CD4-positive, CD25-positive, alpha-beta regulatory T cell (primary cell): ENCODE measurements at regions not wholly inside any gene's neighbourhood (a gene's known extent, or its start where the extent isn't known, plus 50 kb on each side); places are given as distances from the start of the nearest gene placed in this dataset.
A peak's percentile ranks its signal among the peaks of the same experiment; 100 is the strongest.

Experiments
- ATAC-seq, 2 donors: fragments of 150-1000 bp; cut with Tn5 transposase; one replicate each; pipeline ENCODE4 v1.10.0; 2021; ENCODE audit warnings: low read depth in 2 of 2, moderate number of reproducible peaks in 2 of 2, moderate library complexity in 1 of 2
- DNase-seq, 3 donors: peaks; one replicate each; pipeline versions ENCODE4 v3.0.0 to v3.0.0-alpha.2; 2012 to 2022; ENCODE audit warnings: mixed read lengths in 1 of 3
- H3K27ac ChIP-seq: one replicate; pipeline ENCODE4 v1.7.0; 2013; ENCODE audit warnings: mild to moderate bottlenecking, low read length; ENCODE audit not compliant: insufficient read depth, poor library complexity, severe bottlenecking
- H3K27me3 ChIP-seq: one replicate; pipeline ENCODE4 v1.7.0; 2013; ENCODE audit warnings: low read length; ENCODE audit not compliant: control insufficient read depth, insufficient read depth
- H3K36me3 ChIP-seq: one replicate; pipeline ENCODE4 v1.7.0; 2013; ENCODE audit warnings: mild to moderate bottlenecking, low read length, moderate library complexity; ENCODE audit not compliant: control insufficient read depth, insufficient read depth
- H3K4me1 ChIP-seq: 2 replicates; pipeline ENCODE4 v1.7.0; 2013; ENCODE audit warnings: mild to moderate bottlenecking, low read length; ENCODE audit not compliant: insufficient read depth, control insufficient read depth, poor library complexity, severe bottlenecking
- H3K4me3 ChIP-seq: one replicate; pipeline ENCODE4 v1.7.0; 2013; ENCODE audit warnings: low read depth, mild to moderate bottlenecking, low read length, moderate library complexity
- H3K9me3 ChIP-seq, 2 experiments: 1 replicate in 1 of 2; 2 replicates in 1 of 2; pipeline ENCODE4 v1.7.0; 2013; ENCODE audit warnings: low read length in 2 of 2, mild to moderate bottlenecking in 1 of 2, moderate library complexity in 1 of 2; ENCODE audit not compliant: control insufficient read depth in 2 of 2
- H3K27ac Mint-ChIP-seq, 3 donors: one replicate each; pipeline ENCODE4 v1.8.0; 2020 to 2022; ENCODE audit warnings: mild to moderate bottlenecking in 3 of 3, mixed read lengths in 3 of 3, moderate library complexity in 2 of 3
- H3K27me3 Mint-ChIP-seq: one replicate; pipeline ENCODE4 v1.8.0; 2022; ENCODE audit warnings: mild to moderate bottlenecking, mixed read lengths
- H3K36me3 Mint-ChIP-seq: one replicate; pipeline ENCODE4 v1.8.0; 2020; ENCODE audit warnings: mixed read lengths
- H3K4me1 Mint-ChIP-seq, 4 donors: one replicate each; pipeline ENCODE4 v1.8.0; 2020 to 2022; ENCODE audit warnings: mixed read lengths in 4 of 4, mild to moderate bottlenecking in 1 of 4
- H3K4me3 Mint-ChIP-seq, 4 donors: one replicate each; pipeline ENCODE4 v1.8.0; 2020 to 2022; ENCODE audit warnings: mild to moderate bottlenecking in 4 of 4, mixed read lengths in 4 of 4, moderate library complexity in 3 of 4
- H3K9me3 Mint-ChIP-seq, 7 donors: one replicate each; pipeline ENCODE4 v1.8.0; 2020 to 2022; ENCODE audit warnings: mixed read lengths in 7 of 7, mild to moderate bottlenecking in 3 of 7, moderate library complexity in 2 of 7

DNA sequence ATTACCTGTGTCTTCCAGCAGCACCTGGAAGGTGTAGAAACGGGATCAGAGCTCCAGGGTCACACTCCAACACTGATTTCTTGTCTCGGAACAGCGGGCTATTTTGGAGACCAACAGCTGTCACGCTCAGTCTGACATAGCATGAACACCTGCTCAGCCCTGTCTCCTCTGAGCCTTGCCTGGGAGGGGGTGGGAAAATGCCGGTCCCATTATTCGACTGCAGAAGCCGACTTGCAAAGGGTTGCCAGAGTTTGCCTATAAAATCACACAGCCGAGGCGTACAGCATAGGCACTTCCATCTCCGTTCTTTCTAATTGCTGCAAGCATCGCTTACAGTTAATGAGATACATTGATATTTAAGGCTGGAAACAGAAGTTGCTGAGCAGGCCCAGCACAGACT lies 300.8 kb upstream of the MSX2 start:
- no peaks in the 10 kb centered on the region for H3K36me3 Mint-ChIP-seq
- Histone ChIP-seq H3K27me3 (no peaks in the 10 kb centered on the region), H3K4me3 (no peak overlapping the region), H3K36me3 (no peaks in the 10 kb centered on the region), H3K4me1 (no peaks in the 10 kb centered on the region), H3K9me3 (no peaks in the 10 kb centered on the region), H3K27ac (no peak overlapping the region)
- H3K4me1 Mint-ChIP-seq: peaks cover 0 to 13% (median 0%) of the 10 kb centered on the region in 4 donors
- DNase-seq (no peak), ATAC-seq (no peak)
- peaks cover 6% of the 10 kb centered on the region for H3K27me3 Mint-ChIP-seq
- H3K27ac Mint-ChIP-seq: no peak overlapping the region
- H3K9me3 Mint-ChIP-seq: peaks cover 0 to 1% (median 0%) of the 10 kb centered on the region in 7 donors
- H3K4me3 Mint-ChIP-seq: no peak overlapping the region

GRCh38 chr5:174424219-174425053 lies 299.9 kb upstream of the MSX2 start:
- H3K4me3 ChIP-seq: no peak overlapping the region
- H3K9me3 ChIP-seq: no peaks in the 10 kb centered on the region
- H3K4me1 Mint-ChIP-seq: peaks cover 0 to 5% (median 0%) of the 10 kb centered on the region in 4 donors
- no peak overlapping the region for H3K27ac ChIP-seq
- H3K36me3 Mint-ChIP-seq: no peaks in the 10 kb centered on the region
- peaks cover 1% of the 10 kb centered on the region for H3K27me3 Mint-ChIP-seq
- ATAC-seq (no peak), DNase-seq (no peak)
- no peaks in the 10 kb centered on the region for H3K27me3 ChIP-seq
- no peaks in the 10 kb centered on the region for H3K4me1 ChIP-seq
- peaks cover 0 to 3% (median 0%) of the 10 kb centered on the region in 7 donors for H3K9me3 Mint-ChIP-seq
- no peak overlapping the region for H3K4me3 Mint-ChIP-seq
- H3K27ac Mint-ChIP-seq: no peak overlapping the region
- no peaks in the 10 kb centered on the region for H3K36me3 ChIP-seq

DNA sequence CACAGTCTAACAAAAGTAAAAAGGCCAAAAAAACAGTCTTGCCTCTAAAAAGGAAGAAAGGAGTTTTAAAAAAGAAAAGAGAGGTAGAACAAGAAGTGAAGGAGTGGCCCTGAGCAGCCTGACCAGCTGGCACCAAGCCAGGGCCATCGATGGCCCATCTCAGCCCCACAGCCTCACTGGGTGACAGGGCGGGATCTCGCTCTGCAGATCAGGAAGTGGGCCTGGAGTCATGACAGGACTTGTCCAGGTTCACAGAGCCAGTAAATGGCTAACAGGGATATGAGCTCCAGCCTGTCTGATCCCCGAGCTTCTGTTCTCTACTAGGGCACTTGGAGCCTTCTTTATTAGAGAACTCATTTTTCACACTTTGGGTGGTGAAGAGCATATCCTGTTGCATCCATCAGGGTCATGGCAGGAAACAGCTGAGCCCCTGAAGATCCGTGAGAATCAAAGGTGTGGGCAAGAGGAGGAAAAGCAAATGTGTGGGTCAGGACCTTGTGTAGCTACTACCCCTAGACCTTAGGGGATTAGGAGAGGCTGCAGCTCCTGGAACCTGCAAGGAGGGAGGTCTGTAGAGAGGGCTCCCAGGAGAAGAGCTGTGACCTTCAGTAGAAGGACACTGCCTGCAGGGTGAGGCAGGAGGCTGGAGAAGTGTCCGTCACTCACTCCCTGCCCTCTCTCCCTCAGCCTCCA lies 299.0 kb upstream of the MSX2 start:
- no peak overlapping the region for H3K27ac Mint-ChIP-seq

GRCh38 chr5:174425964-174426290 lies 298.5 kb upstream of the MSX2 start:
- Mint-ChIP-seq H3K27me3 (no peaks in the 10 kb centered on the region), H3K27ac (no peak overlapping the region), H3K4me1 (no peaks in the 10 kb centered on the region), H3K4me3 (peak overlapping the region in 1 of 4 donors; percentile 36), H3K9me3 (peaks cover 0 to 3% (median 0%) of the 10 kb centered on the region in 7 donors), H3K36me3 (no peaks in the 10 kb centered on the region)
- ATAC-seq: no peak
- Histone ChIP-seq H3K27ac (no peak overlapping the region), H3K4me1 (no peaks in the 10 kb centered on the region), H3K9me3 (no peaks in the 10 kb centered on the region), H3K4me3 (no peak overlapping the region), H3K27me3 (peaks cover 2% of the 10 kb centered on the region), H3K36me3 (no peaks in the 10 kb centered on the region)
- no peak for DNase-seq

More for the DNA sequence above, 299.0 kb upstream of the MSX2 start:
- Mint-ChIP-seq H3K27me3 (no peaks in the 10 kb centered on the region), H3K36me3 (no peaks in the 10 kb centered on the region), H3K9me3 (peaks cover 0 to 3% (median 0%) of the 10 kb centered on the region in 7 donors), H3K4me3 (no peak overlapping the region), H3K4me1 (no peaks in the 10 kb centered on the region)
- Histone ChIP-seq H3K4me3 (no peak overlapping the region), H3K9me3 (no peaks in the 10 kb centered on the region), H3K27ac (no peak overlapping the region), H3K4me1 (no peaks in the 10 kb centered on the region), H3K36me3 (no peaks in the 10 kb centered on the region), H3K27me3 (peaks cover 2% of the 10 kb centered on the region)
- no peak for DNase-seq
- no peak for ATAC-seq

GRCh38 chr5:174426388-174426787 lies 298.0 kb upstream of the MSX2 start:
- ATAC-seq (no peak), DNase-seq (no peak)
- H3K9me3 Mint-ChIP-seq: peaks cover 0 to 3% (median 0%) of the 10 kb centered on the region in 7 donors
- H3K36me3 ChIP-seq: no peaks in the 10 kb centered on the region
- no peak overlapping the region for H3K4me3 ChIP-seq
- no peaks in the 10 kb centered on the region for H3K27me3 Mint-ChIP-seq
- no peaks in the 10 kb centered on the region for H3K9me3 ChIP-seq
- H3K27ac ChIP-seq: no peak overlapping the region
- no peaks in the 10 kb centered on the region for H3K36me3 Mint-ChIP-seq
- no peak overlapping the region for H3K27ac Mint-ChIP-seq
- H3K4me1 Mint-ChIP-seq: no peaks in the 10 kb centered on the region
- no peak overlapping the region for H3K4me3 Mint-ChIP-seq
- H3K4me1 ChIP-seq: no peaks in the 10 kb centered on the region
- H3K27me3 ChIP-seq: peaks cover 2% of the 10 kb centered on the region

DNA sequence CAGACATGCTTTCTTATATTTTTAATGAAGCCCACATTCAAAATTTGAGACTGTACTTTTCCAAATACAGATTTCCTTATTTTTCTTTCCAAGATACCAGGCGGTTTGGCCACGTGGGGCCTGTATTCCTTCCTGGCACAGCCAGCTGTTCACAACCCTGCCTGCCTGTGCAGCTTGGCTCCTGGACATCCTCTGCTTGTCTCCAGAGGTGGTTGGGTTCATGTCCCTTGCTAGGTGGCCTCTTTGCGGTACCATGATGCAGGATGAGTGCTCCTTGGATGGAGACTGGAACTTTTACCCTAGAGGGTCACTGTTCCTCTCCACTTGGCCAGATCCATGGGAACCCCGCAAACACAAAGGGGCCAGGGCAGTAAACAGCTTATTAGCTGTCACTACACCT lies 297.5 kb upstream of the MSX2 start:
- H3K27ac Mint-ChIP-seq: no peak overlapping the region
- Histone ChIP-seq H3K4me1 (no peaks in the 10 kb centered on the region), H3K27me3 (peaks cover 2% of the 10 kb centered on the region), H3K27ac (no peak overlapping the region), H3K9me3 (no peaks in the 10 kb centered on the region), H3K36me3 (no peaks in the 10 kb centered on the region), H3K4me3 (no peak overlapping the region)
- no peaks in the 10 kb centered on the region for H3K36me3 Mint-ChIP-seq
- H3K4me3 Mint-ChIP-seq: no peak overlapping the region
- no peaks in the 10 kb centered on the region for H3K27me3 Mint-ChIP-seq
- no peak for ATAC-seq
- no peak for DNase-seq
- no peaks in the 10 kb centered on the region for H3K4me1 Mint-ChIP-seq
- H3K9me3 Mint-ChIP-seq: peaks cover 0 to 3% (median 0%) of the 10 kb centered on the region in 7 donors

DNA sequence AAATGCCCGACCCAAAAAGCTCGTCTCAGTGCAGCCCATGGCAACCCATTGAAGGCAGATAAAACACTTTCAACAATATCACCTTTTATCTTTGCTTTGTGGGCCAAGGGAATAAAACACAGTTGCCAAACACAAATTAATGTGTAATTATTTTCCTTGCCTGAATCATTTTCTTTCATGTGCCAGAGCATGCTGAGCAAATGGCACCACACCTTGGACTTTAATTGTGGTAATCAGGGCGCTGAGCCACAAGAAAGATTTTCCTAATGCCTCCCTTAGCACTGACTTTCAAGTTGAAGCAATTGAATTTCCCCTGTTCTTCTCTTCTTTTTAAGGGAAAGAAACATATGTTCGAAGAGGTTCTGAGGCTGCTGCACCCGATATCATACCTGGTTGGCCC lies 297.1 kb upstream of the MSX2 start:
- DNase-seq: no peak
- peaks cover 2% of the 10 kb centered on the region for H3K27me3 ChIP-seq
- no peak overlapping the region for H3K27ac Mint-ChIP-seq
- no peak overlapping the region for H3K27ac ChIP-seq
- H3K4me1 Mint-ChIP-seq: no peaks in the 10 kb centered on the region
- H3K4me3 Mint-ChIP-seq: no peak overlapping the region
- H3K9me3 Mint-ChIP-seq: peaks cover 0 to 3% (median 0%) of the 10 kb centered on the region in 7 donors
- no peak overlapping the region for H3K4me3 ChIP-seq
- ATAC-seq: no peak
- no peaks in the 10 kb centered on the region for H3K27me3 Mint-ChIP-seq
- H3K36me3 ChIP-seq: no peaks in the 10 kb centered on the region
- H3K4me1 ChIP-seq: no peaks in the 10 kb centered on the region
- H3K36me3 Mint-ChIP-seq: no peaks in the 10 kb centered on the region
- H3K9me3 ChIP-seq: no peaks in the 10 kb centered on the region
